HCT116 (cell line): ENCODE measurements at regions not wholly inside any gene's neighbourhood (a gene's known extent, or its start where the extent isn't known, plus 50 kb on each side); places are given as distances from the start of the nearest gene placed in this dataset.

Experiments used
- ATAC-seq: fragments of 200-7000 bp; cut with Tn5 transposase; 2 replicates; pipeline ENCODE4 v1.9.1; 2020; ENCODE audit warnings: mild to moderate bottlenecking, moderate library complexity
- BruUV-seq: library from RNA; stranded (reverse); fragments of 400-500 nt; replicated peaks from 2 replicates; lab custom pipeline; 2021; lab: Mats Ljungman, UMichigan
- CTCF ChIA-PET: fragments of 300-600 bp; sonication (Branson Sonifier 250); formaldehyde crosslinking; loops from one replicate; lab custom pipeline; 2021; ENCODE audit warnings: antibody characterized with exemption; lab: Charles Lee
- POLR2A ChIA-PET: fragments of 300-600, 350-600 bp; sonication (Branson Sonifier 250); formaldehyde crosslinking; loops from one replicate; lab custom pipeline; 2021; ENCODE audit warnings: antibody characterized with exemption; lab: Charles Lee
- RAD21 ChIA-PET, 2 experiments: fragments of 300-600 bp; sonication (Branson Sonifier 250); formaldehyde crosslinking; loops; one replicate each; lab custom pipeline; 2023; ENCODE audit warnings: low total read pairs in 2 of 2; ENCODE audit not compliant: uncharacterized antibody in 2 of 2, unreplicated experiment in 2 of 2, low non-redundant PET in 1 of 2; lab: Charles Lee
- DNase-seq: peaks from one replicate; pipeline ENCODE4 v3.0.0-alpha.2; 2010; ENCODE audit warnings: low read depth, low spot score
- H2AFZ ChIP-seq: fragments of 200-600 bp; shearing (Covaris generic), sonication (generic); 2 replicates; pipeline ENCODE4 v1.6.1; 2017; ENCODE audit warnings: low read depth, mixed run types, mixed read lengths, antibody characterized with exemption, low read length; ENCODE audit not compliant: poor library complexity, severe bottlenecking
- H3K27ac ChIP-seq: 2 replicates; pipeline ENCODE4 v1.5.1; 2012; ENCODE audit warnings: low read depth, low read length
- H3K27me3 ChIP-seq: fragments of 200-600 bp; sonication (generic); 2 replicates; pipeline ENCODE4 v1.6.1; 2016; ENCODE audit warnings: mixed run types, low read length, mixed read lengths; ENCODE audit not compliant: insufficient read depth
- H3K36me3 ChIP-seq, 2 experiments: fragments of 200-500 bp in 1 of 2; fragments of 200-600 bp in 1 of 2; sonication (Bioruptor generic) in 1 of 2; sonication (generic) in 1 of 2; 2 replicates each; pipeline versions ENCODE4 v1.5.1 to v1.6.1; 2014 to 2016; ENCODE audit warnings: low read length in 2 of 2, inconsistent platforms in 1 of 2, mixed read lengths in 1 of 2, mixed run types in 1 of 2; ENCODE audit not compliant: insufficient read depth in 2 of 2, control insufficient read depth in 1 of 2
- H3K4me1 ChIP-seq, 2 experiments: fragments of 200-600 bp in 1 of 2; sonication (generic) in 1 of 2; 2 replicates each; pipeline versions ENCODE4 v1.5.1 to v1.6.1; 2012 to 2017; ENCODE audit warnings: low read length in 2 of 2, inconsistent platforms in 1 of 2, mild to moderate bottlenecking in 1 of 2, mixed read lengths in 1 of 2, mixed run types in 1 of 2, moderate library complexity in 1 of 2; ENCODE audit not compliant: insufficient read depth in 2 of 2, control insufficient read depth in 1 of 2
- H3K4me2 ChIP-seq: fragments of 200-600 bp; sonication (generic); 2 replicates; pipeline ENCODE4 v1.6.1; 2017; ENCODE audit warnings: mixed run types, low read length, mixed read lengths
- H3K4me3 ChIP-seq, 2 experiments: fragments of 200-600 bp in 1 of 2; sonication (generic) in 1 of 2; replicated peaks in 1 of 2; 2 replicates each; pipeline ENCODE4 v1.5.1; 2011 to 2016; ENCODE audit warnings: low read length in 2 of 2, control low read depth in 1 of 2, low read depth in 1 of 2, mild to moderate bottlenecking in 1 of 2, mixed read lengths in 1 of 2, mixed run types in 1 of 2
- H3K79me2 ChIP-seq: fragments of 200-600 bp; sonication (generic); 2 replicates; pipeline ENCODE4 v1.6.1; 2017; ENCODE audit warnings: mild to moderate bottlenecking, mixed run types, low read length, moderate library complexity, mixed read lengths; ENCODE audit not compliant: insufficient read depth
- H3K9ac ChIP-seq: fragments of 200-600 bp; sonication (generic); 2 replicates; pipeline ENCODE4 v1.6.1; 2016; ENCODE audit warnings: low read length, mixed read lengths
- H3K9me2 ChIP-seq: fragments of 200-600 bp; sonication (generic), shearing (Covaris generic); 2 replicates; pipeline ENCODE4 v1.6.1; 2017; ENCODE audit warnings: mixed run types, mild to moderate bottlenecking, moderate library complexity; ENCODE audit not compliant: insufficient read depth
- H3K9me3 ChIP-seq, 2 experiments: fragments of 200-500 bp in 1 of 2; fragments of 200-600 bp in 1 of 2; sonication (Bioruptor generic) in 1 of 2; sonication (generic) in 1 of 2; 2 replicates each; pipeline ENCODE4 v1.6.1; 2014 to 2017; ENCODE audit warnings: low read length in 2 of 2, mixed read lengths in 2 of 2, inconsistent platforms in 1 of 2, low read depth in 1 of 2, mild to moderate bottlenecking in 1 of 2, mixed run types in 1 of 2, moderate library complexity in 1 of 2; ENCODE audit not compliant: control insufficient read depth in 1 of 2, insufficient read depth in 1 of 2
- H4K20me1 ChIP-seq: fragments of 200-600 bp; sonication (generic), shearing (Covaris generic); 2 replicates; pipeline ENCODE4 v1.6.1; 2017; ENCODE audit warnings: mixed run types, mild to moderate bottlenecking, moderate library complexity; ENCODE audit not compliant: insufficient read depth
- EZH2 ChIP-seq: fragments of 200-600 bp; sonication (generic); IDR thresholded peaks from 2 replicates; pipeline ENCODE4 v1.6.1; 2017; ENCODE audit warnings: antibody characterized with exemption, mixed run types
- EZH2phosphoT487 ChIP-seq: fragments of 200-600 bp; IDR thresholded peaks from 2 replicates; pipeline ENCODE4 v1.6.1; 2018; ENCODE audit warnings: antibody characterized with exemption, borderline replicate concordance
- JUND ChIP-seq: IDR thresholded peaks from 2 replicates; pipeline ENCODE4 v1.6.1; 2012
- SIN3A ChIP-seq: IDR thresholded peaks from 2 replicates; pipeline ENCODE4 v1.6.1; 2012; ENCODE audit warnings: low read depth
- SP1 ChIP-seq: IDR thresholded peaks from 2 replicates; pipeline ENCODE4 v1.6.1; 2012; ENCODE audit warnings: low read depth
- TCF7L2 ChIP-seq: IDR thresholded peaks from 2 replicates; pipeline ENCODE4 v1.7.0; 2011; ENCODE audit warnings: borderline replicate concordance, inconsistent platforms; ENCODE audit not compliant: insufficient read depth, insufficient read length; ENCODE audit errors: extremely low read depth
- YY1 ChIP-seq: IDR thresholded peaks from 2 replicates; pipeline ENCODE4 v1.6.1; 2011; ENCODE audit warnings: low read length, low read depth, moderate library complexity, mild to moderate bottlenecking; ENCODE audit not compliant: insufficient replicate concordance; ENCODE audit errors: extremely low read depth
- ZBTB33 ChIP-seq: IDR thresholded peaks from 2 replicates; pipeline ENCODE4 v1.6.1; 2011; ENCODE audit warnings: mild to moderate bottlenecking, low read length, moderate library complexity; ENCODE audit not compliant: insufficient replicate concordance; ENCODE audit errors: extremely low read depth
- ZFX ChIP-seq: fragments of 450-650 bp; IDR thresholded peaks from 2 replicates; pipeline ENCODE4 v1.6.1; 2017
- intact Hi-C: fragments of 100-400 bp; cut with micrococcal nuclease; formaldehyde crosslinking; loops from 2 replicates; pipeline ENCODE4 v1.10.0; 2022

DNA sequence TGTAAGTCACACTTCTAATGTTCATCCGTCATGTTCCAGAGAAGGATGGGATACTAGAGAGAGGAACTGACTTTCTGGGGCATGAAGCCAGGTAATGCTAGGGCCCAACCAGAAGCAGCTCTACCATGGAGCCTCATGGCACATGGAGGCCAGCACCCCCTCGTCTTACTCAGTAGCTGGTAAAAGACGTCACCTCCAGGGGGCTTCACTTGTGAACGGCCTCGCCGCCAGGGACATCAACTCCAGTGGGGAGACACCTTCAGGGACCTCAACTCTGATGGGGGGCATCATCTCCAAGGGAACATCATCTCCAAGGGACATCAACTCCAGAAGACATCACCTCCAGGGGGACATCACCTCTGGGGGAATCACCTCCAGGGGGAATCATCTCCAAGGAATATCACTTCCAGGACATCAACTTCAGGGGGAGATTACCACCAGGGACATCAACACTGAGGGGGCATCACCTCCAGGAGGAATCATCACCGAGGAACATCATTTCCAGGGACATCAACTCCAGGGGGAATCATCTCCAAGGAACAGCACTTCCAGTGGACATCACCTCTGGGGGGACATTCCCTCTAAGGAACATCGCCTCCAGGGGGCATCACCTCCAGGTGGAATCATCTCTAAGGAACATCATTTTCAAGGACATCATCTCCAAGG lies 168.4 kb downstream of the NDUFA10 start:
- Histone ChIP-seq H4K20me1 (no peaks in the 10 kb centered on the region), H2AFZ (no peak overlapping the region), H3K4me1 (no peaks in the 10 kb centered on the region), H3K27ac (no peak overlapping the region), H3K9me3 (no peaks in the 10 kb centered on the region), H3K4me3 (no peak overlapping the region), H3K9me2 (no peaks in the 10 kb centered on the region), H3K27me3 (no peaks in the 10 kb centered on the region), H3K36me3 (no peaks in the 10 kb centered on the region), H3K4me2 (no peak overlapping the region), H3K9ac (no peak overlapping the region), H3K79me2 (no peaks in the 10 kb centered on the region)
- ChIA-PET RAD21 (no interaction called here), CTCF (no interaction called here), POLR2A (no interaction called here)
- no TSS peak for BruUV-seq
- ATAC-seq (no peak), DNase-seq (no peak)
- TF ChIP-seq TCF7L2 (no peak), ZBTB33 (no peak), ZFX (no peak), SIN3A (no peak), EZH2 (no peak), EZH2phosphoT487 (no peak), YY1 (no peak), JUND (no peak), SP1 (no peak)
- intact Hi-C loops, result no loop called here
